Upper lobe of left lung (tissue), 4 donors: ENCODE measurements at regions not wholly inside any gene's neighbourhood (a gene's known extent, or its start where the extent isn't known, plus 50 kb on each side); places are given as distances from the start of the nearest gene placed in this dataset.

Experiments
- CTCF ChIP-seq, 6 experiments: fragments of 450-650 bp in 4 of 6; fragments of 200-600 bp in 2 of 6; sonication (generic) in 2 of 6; IDR thresholded peaks; one replicate each; pipeline ENCODE4 v1.5.1; 2016 to 2019; ENCODE audit warnings: antibody characterized with exemption in 6 of 6
- EP300 ChIP-seq, 4 donors: sonication (generic); formaldehyde crosslinking; IDR thresholded peaks; one replicate each; pipeline ENCODE4 v1.5.1; 2017; ENCODE audit warnings: antibody characterized with exemption in 4 of 4, control low read depth in 2 of 4
- POLR2AphosphoS5 ChIP-seq, 2 donors: sonication (generic); formaldehyde crosslinking; IDR thresholded peaks; one replicate each; pipeline ENCODE4 v1.5.1; 2017; ENCODE audit warnings: antibody characterized with exemption in 2 of 2

GRCh38 chr3:16030342-16030741 lies 144.1 kb upstream of the GALNT15 start:
- TF ChIP-seq CTCF (IDR thresholded peaks at IDR 0.05) (no peak), EP300 (IDR thresholded peaks at IDR 0.05) (no peak), POLR2AphosphoS5 (IDR thresholded peaks at IDR 0.05) (no peak)
